GM10266 (cell line): ENCODE measurements at regions not wholly inside any gene's neighbourhood (a gene's known extent, or its start where the extent isn't known, plus 50 kb on each side); places are given as distances from the start of the nearest gene placed in this dataset.

Experiments
- DNase-seq: peaks from one replicate; pipeline ENCODE4 v3.0.0; 2012; ENCODE audit errors: extremely low spot score
- CTCF ChIP-seq: IDR thresholded peaks from 2 replicates; pipeline ENCODE4 v1.5.1; 2012; ENCODE audit warnings: mild to moderate bottlenecking, low read depth; ENCODE audit not compliant: control insufficient read depth, insufficient read depth; ENCODE audit errors: missing control alignments

- no peak for DNase-seq
- no peak for TF ChIP-seq CTCF
Measured at GRCh38 chr7:25611196-25611595, 382.9 kb upstream of the NPVF start.

GRCh38 chr7:25613912-25614311 lies 385.6 kb upstream of the NPVF start:
- DNase-seq: no peak
- no peak for TF ChIP-seq CTCF

- DNase-seq: no peak
- TF ChIP-seq CTCF: no peak
Measured at GRCh38 chr7:25614415-25614814, 386.1 kb upstream of the NPVF start.

GRCh38 chr7:25615003-25615402 lies 386.7 kb upstream of the NPVF start:
- DNase-seq: no peak
- no peak for TF ChIP-seq CTCF

GRCh38 chr7:25615593-25615992 lies 387.3 kb upstream of the NPVF start:
- no peak for DNase-seq
- TF ChIP-seq CTCF: no peak

GRCh38 chr7:25617214-25617613 lies 388.9 kb upstream of the NPVF start:
- DNase-seq: no peak
- no peak for TF ChIP-seq CTCF

GRCh38 chr7:25617673-25618072 lies 389.4 kb upstream of the NPVF start:
- no peak for TF ChIP-seq CTCF
- DNase-seq: no peak

- no peak for TF ChIP-seq CTCF
- DNase-seq: no peak
Measured at GRCh38 chr7:25619381-25619780, 391.1 kb upstream of the NPVF start.
